ENCODE measurements at regions not wholly inside any gene's neighbourhood (a gene's known extent, or its start where the extent isn't known, plus 50 kb on each side); places are given as distances from the start of the nearest gene placed in this dataset.
"Not testable (repeated sequence)": the region's sequence is repeated elsewhere in the genome, so short reads cannot be mapped to it uniquely, and the experiment has no call there.

DNA sequence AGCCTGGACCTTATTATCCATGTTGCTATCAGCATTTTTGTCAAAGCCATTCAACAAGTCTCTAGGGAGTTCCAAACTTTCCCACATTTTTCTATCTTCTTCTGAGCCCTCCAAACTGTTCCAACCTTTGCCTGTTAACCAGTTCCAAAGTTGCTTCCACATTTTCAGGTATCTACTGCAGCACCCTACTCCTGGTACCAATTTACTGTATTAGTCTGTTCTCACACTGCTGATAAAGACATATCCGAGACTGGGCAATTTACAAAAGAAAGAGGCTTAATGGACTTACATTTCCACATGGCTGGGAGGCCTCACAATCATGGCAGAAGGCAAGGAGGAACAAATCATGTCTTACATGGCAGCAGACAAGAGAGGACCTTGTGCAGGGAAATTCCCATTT is 416.2 kb downstream of the LRRC70 start:
- not testable (repeated sequence) for DNase-seq (ENCODE audit: low read depth in 2 of 2)

DNA sequence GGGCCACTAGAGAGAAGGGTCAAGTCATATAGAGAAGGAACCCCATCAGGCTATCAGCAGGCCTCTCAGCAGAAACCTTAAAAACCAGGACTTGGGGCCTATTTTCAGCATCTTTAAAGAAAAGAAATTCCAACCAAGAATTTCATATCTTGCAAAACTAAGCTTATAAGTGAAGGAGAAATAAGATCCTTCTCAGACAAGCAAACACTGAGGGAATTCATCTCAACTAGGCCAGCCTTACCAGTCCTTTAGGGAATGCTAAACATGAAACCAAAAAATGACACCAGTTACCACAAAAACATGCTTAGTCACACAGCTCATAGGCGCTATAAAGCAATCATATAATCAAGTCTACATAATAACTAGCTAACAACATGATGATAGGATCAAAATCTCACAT is 407.1 kb downstream of the LRRC70 start:
- DNase-seq (ENCODE audit: low read depth in 2 of 2), result no peak

DNA sequence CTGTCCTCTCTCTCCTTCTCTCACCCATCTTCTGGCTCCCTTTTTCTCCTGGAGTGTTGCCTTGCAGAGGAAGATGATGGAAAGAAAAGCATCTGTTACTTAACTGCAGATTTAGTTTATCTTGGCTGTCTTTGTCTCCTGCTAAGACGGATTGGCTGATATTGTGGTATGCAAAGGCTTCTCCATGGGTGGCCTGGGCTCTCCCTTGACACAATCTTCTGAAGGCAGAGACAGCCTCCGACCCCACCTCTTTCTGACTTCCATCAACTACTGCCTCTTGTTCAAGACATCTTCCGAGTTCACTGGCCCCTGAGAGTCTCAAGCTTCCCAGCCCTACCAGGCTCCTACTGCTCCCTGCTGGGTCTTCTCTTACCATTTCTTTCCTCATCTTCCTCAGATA is 403.7 kb downstream of the LRRC70 start:
- DNase-seq (ENCODE audit: low read depth in 2 of 2), result no peak

DNA sequence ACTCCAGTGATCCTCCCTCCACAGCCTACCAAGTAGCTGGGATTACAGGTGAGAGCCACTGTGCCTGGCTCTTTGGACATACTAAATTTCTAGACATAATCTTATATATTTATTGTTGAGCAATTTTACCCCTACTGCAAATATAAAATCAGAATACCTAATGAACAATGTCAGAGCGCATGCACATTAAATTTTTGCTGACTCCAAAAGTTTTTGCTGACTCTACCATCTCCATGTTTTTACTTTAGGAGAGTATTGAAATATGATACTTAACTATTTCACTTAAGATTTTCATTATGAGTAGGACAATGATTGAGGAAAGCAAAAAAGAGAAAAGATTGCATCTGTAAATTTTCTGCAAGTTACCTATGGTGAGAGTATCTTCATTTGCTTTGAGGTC is 402.3 kb downstream of the LRRC70 start:
- no peak for DNase-seq (ENCODE audit: low read depth in 2 of 2)

DNA sequence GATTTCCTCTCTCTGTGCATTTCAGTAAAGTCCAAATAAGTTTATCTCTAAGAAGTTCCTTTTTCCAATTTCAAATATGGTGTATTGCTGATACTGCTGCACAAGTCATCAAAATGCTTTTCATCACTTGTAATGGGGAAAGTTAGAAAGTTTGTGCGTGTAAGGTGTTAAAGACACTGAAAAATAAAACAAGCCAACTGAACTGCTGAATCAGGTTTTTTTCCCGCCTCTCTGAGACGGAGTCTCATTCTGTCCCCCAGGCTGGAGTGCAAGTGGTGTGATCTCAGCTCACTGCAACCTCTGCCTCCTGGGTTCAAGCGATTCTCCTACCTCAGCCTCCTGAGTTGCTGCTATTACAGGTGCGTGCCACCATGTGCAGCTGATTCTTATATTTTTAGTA is 400.9 kb downstream of the LRRC70 start:
- no peak for DNase-seq (ENCODE audit: low read depth in 2 of 2)

DNA sequence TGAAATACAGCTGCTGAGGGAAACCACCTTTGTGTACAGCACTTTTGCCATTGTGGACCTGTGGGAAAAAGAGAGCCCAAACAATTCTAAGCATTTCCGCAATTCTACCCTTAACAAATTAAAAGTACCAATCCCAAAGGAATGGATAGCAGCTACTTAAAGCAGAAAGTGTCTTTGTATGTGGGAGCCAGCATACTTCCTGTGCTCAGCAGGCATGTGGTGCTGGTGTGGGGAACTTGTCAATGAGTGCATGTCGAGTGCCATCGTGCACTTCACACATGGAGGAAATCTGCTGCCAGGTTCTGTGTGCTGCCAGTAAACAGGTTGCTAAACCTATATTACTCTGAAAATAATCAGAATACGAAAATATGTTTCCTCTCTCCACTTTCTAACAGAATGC is 399.0 kb downstream of the LRRC70 start:
- no peak for DNase-seq (ENCODE audit: low read depth in 2 of 2)

DNA sequence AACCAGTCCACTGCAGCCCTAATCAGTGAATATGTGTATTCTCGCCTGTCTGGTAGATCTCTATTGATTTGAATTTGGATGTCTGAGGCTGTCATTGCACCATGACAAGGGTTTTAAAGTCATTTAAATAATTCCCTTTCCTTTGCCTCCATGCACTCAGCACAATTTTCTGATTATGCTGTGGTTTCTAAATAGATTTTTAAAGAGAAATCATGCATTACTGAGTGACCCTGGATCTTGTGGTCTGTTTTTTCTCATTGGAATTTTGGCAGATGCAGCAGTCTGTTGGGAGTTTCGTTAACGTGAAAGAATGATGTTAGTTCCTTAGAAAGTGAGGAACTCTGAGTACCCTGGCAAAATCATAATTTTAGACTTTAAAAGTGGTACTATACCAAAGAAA is 396.0 kb downstream of the LRRC70 start:
- DNase-seq (ENCODE audit: low read depth in 2 of 2), result no peak

DNA sequence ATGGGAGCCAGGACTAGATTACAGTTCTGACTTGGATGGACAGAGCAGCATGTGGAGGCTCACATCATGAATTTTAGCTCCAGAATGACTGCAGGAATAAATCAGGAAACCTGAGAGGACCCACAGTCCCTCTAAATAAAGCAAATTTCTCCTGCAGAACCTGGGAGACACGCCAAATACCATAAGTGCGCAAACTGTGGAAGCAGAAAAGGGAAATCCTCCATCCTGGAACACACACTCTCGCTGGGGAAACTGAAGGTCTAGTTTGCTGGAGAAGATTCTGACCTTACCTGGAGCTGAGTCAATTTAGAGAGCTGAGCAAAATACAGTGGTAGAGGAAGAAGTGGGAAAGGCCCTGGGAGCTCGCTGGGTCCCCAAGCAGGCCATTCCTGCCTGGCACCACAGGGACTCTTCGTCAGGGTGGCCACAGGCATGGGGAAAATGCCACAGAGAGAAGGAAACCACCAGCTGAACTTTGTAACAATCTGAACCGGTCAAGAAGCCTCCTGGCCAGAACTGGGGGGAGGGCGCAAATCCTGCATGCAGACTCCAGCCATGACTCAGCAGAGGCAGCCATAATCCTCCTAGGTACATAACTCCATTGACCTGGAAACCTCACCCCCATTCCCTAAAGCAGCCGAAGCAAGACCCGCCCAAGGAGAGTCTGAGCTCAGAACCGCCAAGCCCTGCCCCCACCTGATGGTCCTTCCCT is 390.9 kb downstream of the LRRC70 start:
- DNase-seq (ENCODE audit: low read depth in 2 of 2), result no peak

DNA sequence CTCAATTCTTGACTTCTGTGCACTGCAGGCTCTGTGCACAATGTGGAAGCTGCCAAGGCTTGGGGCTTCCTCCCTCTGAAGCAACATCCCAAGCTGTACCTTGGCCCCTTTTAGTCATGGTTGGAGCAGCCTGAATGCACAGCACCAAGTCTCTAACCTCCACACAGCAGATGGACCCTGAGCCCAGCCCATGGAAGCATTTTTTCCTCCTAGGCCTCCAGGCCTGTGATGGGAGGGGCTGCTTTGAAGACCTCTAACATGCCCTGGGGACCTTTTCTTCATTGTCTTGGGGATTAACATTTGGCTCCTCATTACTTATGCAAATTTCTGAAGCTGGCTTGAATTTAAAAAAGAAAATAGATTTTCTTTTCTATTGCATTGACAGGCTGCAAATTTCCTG is 385.8 kb downstream of the LRRC70 start:
- DNase-seq (ENCODE audit: low read depth in 2 of 2), result no peak

DNA sequence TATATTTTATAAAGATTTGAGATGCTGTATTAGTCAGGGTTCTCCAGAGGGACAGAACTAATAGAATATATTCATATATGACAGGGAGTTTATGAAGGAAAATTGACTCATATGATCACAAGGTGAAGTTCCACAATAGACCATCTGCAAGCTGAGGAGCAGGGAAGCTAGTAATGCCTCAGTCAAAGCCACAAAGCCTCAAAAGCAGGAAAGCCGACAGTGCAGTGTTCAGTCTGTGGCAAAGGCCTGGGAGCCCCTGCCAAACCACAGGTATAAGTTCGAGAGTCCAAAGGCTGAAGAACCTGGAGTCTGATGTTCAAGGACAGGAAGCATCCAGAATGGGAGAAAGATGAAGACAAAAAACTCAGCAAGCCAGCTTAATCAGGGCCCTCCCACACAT is 382.2 kb downstream of the LRRC70 start:
- DNase-seq (ENCODE audit: low read depth in 2 of 2), result no peak

DNA sequence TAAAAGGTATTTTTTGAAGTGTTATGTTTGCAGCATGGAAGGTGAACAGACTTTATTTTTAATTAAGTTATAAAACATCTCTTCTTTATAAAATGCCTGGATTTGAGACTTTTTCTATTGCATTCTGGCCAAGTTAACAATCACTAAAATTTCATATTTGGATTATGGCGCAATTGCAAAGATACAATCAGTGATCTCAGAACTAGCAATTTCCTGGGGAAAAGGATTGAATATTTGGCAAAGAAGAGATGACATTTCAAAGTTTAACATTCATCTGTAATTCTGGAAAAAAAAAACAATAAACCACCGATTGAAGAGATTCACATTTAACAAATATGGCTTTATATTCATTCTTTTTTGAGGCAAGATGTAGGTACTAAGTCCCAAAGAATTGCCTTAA is 378.0 kb downstream of the LRRC70 start:
- DNase-seq (ENCODE audit: low read depth in 2 of 2), result no peak

DNA sequence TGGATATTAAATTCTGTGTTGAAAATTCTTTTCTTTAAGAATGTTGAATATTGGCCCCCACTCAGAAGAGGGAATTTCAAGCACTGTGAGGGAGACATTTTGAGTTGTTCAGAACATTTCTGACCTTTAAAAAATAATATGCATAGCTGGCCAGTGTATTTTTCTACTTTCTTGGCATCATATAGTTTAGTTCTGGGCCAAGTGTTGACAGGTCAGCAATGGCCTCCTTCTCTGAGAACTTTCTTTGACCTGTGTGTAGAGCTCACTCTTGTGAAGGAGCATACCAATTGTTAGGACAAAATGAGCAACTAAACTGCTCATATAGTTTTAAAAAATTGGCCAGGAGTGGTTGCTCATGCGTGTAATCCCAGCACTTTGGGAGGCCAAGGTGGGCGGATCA is 376.0 kb downstream of the LRRC70 start:
- DNase-seq (ENCODE audit: low read depth in 2 of 2), result no peak

DNA sequence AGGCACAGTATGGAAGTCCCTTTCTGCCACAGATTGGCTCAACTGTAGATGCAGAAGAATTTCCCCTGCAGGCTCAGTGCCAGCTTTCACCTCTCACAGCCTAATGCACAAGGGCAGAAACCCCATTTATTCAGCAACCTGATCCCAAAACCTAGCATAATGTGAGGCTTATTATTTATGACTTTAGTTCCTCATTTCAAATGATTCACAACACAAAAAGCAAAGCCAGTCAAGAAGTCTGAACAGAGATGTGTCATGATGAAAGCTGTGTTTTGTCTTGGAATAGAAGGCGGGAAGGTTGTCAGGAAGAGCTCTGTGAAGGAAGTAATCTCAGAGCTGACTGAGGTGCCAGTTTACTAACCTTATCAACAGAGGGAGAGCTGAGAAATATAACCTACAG is 369.7 kb downstream of the LRRC70 start:
- no peak for DNase-seq (ENCODE audit: low read depth in 2 of 2)

DNA sequence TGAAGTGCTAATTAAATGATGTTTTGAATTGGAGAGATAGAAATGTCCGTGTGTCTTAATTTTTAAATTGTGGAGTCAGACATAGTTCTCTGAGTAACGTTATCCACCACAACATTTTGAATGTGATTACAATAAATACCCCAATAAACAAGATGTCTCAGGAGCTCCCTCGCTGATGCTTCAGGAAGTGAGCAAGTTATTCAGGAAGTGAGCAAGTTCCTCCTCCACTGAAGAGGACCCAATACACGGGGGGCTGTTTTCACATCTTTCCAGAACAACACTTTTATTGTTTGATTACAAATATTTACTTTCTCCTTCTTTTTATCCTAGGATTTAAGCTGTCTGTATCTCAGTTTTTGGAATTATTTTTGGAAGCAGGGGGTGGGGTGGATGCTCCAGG is 363.8 kb downstream of the LRRC70 start:
- DNase-seq (ENCODE audit: low read depth in 2 of 2), result no peak

DNA sequence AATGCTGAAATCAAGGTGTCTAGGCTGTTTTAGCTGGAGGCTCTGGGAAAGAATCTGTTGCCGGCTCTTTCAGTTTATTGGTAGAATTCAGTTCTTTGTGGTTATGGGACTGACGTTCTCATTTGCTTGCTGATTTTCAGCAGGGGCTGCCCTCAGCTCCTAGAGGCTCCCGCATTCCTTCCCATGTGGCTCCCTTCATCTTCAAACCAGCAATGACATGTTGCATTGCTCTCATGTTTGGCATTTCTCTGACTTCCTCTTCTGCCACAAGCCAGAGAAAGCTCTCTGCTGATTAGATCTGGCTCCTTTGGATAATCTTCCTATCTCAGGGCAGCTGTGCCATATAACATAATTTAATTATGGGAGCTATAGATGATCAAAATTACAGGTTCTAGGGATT is 360.3 kb downstream of the LRRC70 start:
- no peak for DNase-seq (ENCODE audit: low read depth in 2 of 2)

DNA sequence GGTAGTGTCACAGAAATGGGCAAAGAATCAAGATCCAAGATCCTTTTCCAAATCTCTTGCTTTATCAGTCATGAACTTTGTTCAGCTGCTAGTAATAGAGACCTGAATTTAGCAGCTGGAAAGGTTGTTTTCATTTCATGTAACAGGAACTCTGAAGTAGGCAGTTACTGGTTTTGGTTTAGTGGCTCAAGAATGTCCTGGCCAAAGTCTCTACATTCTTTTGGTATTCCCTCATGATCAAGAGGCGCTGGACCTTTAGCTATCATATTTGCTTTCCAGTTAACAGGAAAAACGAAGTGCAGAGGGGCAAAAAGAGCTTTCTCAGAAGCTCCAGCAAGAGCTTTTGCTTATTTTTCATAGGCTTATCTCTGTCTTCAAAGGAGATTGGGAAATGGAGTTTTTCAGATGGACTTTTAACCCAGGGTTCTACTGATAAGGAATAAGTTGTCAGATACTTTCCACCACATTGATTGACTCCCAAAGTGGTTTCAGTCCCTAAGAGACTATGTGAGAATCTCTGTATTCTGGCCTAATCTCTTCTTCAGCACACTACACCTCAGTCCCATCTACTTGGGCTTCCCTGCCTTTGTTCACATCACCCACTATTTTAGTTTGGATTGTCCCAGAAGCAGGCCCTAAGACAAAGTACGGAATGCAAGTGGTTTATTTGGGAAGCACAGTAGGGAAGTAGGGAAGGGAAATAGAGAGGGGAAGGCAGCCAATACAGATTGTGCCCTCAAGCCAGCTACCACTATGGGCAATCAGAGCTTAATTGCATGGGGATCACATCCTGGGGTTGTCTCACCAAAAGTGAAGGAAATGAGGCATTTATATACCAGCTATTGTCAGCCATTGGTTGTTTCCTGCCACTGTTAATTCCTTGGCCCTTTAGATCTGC is 359.3 kb downstream of the LRRC70 start:
- DNase-seq (ENCODE audit: low read depth in 2 of 2), result no peak

DNA sequence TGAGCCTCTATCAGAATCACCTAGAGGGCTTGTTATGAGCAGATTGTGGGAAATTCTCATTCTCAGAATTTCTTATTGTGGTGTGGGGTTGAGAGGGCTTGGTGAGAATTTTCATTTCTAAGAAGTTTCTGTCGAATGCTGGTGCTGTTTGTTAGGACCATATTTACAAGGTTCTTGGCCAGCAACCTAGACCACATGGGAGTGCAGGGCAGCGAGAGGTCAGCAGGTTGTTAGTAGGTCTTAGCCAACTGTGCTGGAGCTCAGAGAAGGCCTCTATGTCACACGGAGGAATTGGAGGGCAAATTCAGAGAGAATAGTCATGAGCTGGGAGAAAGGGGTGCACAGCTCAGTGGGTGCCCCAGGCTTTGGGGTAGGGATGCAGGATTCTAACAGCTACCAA is 357.0 kb downstream of the LRRC70 start:
- no peak for DNase-seq (ENCODE audit: low read depth in 2 of 2)

DNA sequence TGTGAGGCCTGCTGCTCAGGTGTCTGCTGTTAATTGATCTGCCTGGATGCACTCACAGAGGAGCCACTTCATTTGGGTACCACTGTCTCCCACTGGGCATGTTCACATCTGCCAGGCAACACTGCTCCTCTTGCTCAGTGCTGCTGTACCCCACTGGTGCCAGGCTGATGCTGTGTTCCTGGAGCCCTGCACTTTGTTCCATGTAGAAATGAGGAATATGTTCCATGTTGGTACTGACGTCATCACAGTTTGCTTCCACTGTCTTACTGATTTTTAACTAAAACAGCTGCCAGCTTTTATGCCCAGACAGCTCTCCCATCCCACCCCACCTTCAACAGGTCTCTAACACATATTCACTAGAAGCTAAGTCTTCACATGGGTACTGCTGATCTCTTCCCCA is 355.7 kb downstream of the LRRC70 start:
- DNase-seq (ENCODE audit: low read depth in 2 of 2), result no peak

DNA sequence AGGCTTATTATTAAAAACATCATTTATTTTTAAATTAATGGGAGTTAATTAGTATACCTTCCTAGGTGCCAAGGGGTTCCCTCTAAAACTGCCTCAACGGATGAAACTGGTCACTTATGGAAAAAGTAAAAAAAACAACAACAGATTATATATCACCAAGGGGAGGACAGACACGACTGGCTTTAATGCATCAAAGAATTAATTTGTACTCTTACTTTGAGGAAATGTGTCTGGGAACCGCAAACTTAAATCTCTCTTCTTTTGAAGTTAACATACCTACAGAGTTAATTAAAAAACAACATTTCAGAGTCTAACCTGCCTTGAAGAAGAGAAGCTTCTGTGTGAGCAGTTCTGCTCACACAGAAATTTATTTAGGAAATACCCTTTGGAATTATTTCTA is 354.6 kb downstream of the LRRC70 start:
- no peak for DNase-seq (ENCODE audit: low read depth in 2 of 2)

DNA sequence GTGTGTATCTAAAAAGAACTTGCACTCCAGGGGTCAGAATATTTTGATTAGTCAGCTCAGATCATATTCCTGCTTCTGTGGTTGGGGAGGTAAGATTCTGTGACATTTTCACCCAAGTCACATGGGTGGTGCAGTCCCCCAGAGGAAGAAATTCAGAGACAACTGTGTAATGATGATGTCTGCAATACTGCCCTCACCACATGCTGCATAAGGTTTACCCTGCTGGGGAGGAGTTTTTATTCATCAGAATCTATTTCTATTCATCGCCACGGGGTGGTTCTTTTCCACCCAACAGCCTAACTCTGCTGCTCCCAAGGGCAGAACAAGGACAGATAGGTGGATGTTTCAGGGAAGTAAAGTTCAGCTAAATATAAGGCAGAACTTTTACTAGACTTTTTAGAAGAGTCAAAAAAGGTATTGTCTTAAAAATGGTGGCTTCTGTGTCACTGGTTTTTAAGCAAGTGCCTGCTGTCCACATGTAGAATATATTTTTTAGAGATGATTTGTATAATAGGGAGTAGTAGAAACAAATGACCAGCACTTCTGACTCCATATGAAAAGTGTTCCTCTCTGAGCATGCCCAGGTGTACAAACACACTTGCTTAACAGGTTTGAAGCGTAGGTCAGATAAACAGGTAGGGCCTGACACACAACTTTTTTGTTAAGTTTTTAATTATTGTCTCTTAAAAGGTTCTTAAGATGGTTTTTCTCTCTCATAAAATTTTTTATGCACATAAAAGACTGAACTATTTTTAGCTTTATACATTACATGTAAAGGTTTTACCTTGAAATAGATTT is 352.7 kb downstream of the LRRC70 start:
- DNase-seq (ENCODE audit: low read depth in 2 of 2), result no peak

DNA sequence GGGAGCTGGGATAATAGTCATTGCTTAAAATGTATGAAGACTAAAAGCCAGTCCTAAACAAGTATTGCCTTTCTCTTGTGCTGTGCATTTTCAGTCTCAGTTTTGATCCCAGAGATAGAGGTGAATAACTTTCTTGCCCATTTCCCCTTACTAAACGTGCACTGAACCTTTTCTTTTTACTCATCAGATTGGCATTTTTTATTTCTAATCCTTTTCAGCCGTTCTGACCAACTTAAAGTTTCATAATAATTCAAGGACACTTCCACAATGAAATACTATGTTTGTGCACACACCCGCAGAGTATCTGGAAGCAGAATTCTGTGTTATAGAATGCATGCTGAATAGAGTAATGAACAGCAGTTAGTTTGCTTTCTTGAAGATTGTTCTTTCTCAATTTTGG is 343.6 kb downstream of the LRRC70 start:
- no peak for DNase-seq (ENCODE audit: low read depth in 2 of 2)

DNA sequence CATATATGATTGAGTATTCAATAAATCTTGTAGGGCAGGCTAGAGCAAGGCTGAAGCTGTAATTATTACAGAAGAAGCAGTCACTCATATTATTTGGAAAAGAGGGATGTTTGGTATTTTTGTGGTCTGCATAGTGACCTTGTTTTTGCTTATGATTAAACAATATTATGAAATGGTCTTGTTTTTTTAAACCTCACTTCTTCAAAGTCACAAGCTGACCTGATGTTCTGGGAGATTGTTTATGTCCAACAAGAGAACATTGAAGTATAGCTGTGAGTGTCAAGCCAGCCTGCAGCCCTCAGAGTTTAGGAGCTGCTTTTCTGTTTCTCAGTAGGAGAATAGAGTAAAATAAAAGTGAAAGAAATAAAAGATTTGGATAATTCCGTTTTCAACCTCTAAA is 342.2 kb downstream of the LRRC70 start:
- DNase-seq (ENCODE audit: low read depth in 2 of 2), result no peak

DNA sequence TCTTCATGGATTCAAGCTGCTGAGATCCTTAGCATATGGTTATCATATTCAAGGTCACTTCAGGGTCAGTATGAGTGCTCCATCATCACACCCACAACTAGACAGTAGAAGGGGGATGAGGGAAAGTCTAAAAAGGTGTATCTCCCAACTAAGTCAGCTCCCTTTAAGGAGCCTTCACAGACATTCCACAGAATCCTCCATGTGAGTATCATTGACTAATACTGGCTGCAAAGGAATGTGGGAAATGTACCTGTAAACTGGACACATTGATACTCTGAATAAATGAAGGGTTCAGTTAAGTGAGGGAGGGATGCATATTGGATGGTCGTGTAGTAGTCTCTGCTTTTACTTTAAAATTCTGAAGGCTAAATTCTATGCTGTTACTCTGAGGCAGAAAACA is 330.7 kb downstream of the LRRC70 start:
- no peak for DNase-seq (ENCODE audit: low read depth in 2 of 2)
